ENCODE measurements at regions not wholly inside any gene's neighbourhood (a gene's known extent, or its start where the extent isn't known, plus 50 kb on each side); places are given as distances from the start of the nearest gene placed in this dataset.

DNA sequence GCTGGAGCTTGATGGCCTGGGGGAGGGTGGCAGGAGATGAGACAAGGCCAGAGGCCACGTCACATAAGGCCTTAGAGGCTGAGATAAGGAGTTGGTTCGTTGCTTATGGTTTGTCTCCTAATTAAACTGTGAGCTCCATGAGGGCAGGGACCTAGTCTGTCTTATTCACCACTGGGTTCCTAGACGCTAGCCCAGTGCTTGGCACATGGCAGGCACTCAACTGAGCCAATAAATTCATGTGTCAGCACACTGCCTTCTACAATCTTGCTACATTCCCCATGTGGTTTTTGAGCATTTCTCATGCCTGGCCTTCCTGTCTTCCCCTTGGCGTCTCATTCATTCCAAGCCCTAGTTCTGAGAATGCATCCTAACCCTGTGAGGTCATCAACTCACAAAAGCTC lies 92.5 kb upstream of the MED13L start:
- Histone ChIP-seq H2AFZ (ENCODE audit: low read depth, low read length) (no peak overlapping the region), H3K4me2 (ENCODE audit: low read length) (no peak overlapping the region), H4K20me1 (ENCODE audit: insufficient read depth, low read length) (no peaks in the 10 kb centered on the region), H3K36me3 (replicated peaks; ENCODE audit: low read depth, low read length) (no peaks in the 10 kb centered on the region), H3K27ac (ENCODE audit: low read length) (no peak overlapping the region), H3K4me1 (ENCODE audit: low read length) (peaks cover 7% of the 10 kb centered on the region), H3K9me3 (ENCODE audit: insufficient read depth, low read length) (no peaks in the 10 kb centered on the region), H3K79me2 (ENCODE audit: low read length) (no peaks in the 10 kb centered on the region), H3K27me3 (ENCODE audit: low read depth, low read length) (peaks cover 6% of the 10 kb centered on the region; the same call in 1 of the 2 replicates), H3K9ac (ENCODE audit: low read length) (no peak overlapping the region), H3K4me3 (ENCODE audit: low read length) (no peak overlapping the region)
- no peak for TF ChIP-seq EZH2phosphoT487 (IDR thresholded peaks at IDR 0.05; ENCODE audit: low read depth)
- TF ChIP-seq, protein P1, sequence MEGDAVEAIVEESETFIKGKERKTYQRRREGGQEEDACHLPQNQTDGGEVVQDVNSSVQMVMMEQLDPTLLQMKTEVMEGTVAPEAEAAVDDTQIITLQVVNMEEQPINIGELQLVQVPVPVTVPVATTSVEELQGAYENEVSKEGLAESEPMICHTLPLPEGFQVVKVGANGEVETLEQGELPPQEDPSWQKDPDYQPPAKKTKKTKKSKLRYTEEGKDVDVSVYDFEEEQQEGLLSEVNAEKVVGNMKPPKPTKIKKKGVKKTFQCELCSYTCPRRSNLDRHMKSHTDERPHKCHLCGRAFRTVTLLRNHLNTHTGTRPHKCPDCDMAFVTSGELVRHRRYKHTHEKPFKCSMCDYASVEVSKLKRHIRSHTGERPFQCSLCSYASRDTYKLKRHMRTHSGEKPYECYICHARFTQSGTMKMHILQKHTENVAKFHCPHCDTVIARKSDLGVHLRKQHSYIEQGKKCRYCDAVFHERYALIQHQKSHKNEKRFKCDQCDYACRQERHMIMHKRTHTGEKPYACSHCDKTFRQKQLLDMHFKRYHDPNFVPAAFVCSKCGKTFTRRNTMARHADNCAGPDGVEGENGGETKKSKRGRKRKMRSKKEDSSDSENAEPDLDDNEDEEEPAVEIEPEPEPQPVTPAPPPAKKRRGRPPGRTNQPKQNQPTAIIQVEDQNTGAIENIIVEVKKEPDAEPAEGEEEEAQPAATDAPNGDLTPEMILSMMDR (IDR thresholded peaks at IDR 0.05; ENCODE audit: low read depth, low read length) = no peak

DNA sequence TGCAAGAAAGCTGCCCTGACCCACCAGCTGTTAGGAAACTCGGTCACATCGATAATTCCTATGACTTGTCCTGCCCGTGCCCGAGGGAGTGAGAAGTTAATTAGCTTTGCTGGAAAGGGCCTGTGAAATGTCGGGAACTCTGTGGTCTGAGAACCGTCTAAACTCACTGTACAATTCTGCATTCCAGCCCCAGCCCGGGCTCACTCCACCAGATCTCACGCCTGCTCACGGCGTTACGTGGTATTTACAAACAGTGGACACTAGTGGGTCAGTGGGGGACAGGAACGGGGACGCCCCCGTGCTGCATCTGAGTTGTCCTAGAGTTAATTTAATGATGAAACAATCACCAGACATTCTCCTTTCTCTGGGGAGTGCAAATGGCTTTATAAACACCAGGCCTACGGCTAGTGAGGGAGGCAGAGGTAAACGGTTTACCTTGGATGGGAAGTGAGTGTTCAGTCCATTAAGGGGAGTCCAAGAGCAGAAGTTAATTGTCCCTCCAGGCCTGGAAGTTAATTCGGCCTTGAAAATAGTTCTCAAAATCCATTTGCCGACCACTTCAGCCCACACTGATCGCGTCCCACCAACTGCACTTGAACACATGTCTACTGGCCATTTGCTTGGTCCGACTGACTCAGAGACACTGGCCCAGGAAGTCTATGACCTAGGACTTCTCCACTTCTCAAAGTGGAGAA lies 93.5 kb upstream of the MED13L start:
- no peak overlapping the region for H3K4me3 ChIP-seq (ENCODE audit: low read length)
- H3K4me1 ChIP-seq (ENCODE audit: low read length) = no peaks in the 10 kb centered on the region
- TF ChIP-seq, protein P1 (IDR thresholded peaks at IDR 0.05; ENCODE audit: low read depth, low read length) = no peak
- TF ChIP-seq EZH2phosphoT487 (IDR thresholded peaks at IDR 0.05; ENCODE audit: low read depth) = no peak
- H3K4me2 ChIP-seq (ENCODE audit: low read length) = no peak overlapping the region
- no peaks in the 10 kb centered on the region for H3K79me2 ChIP-seq (ENCODE audit: low read length)
- H3K9me3 ChIP-seq (ENCODE audit: insufficient read depth, low read length) = no peaks in the 10 kb centered on the region
- H2AFZ ChIP-seq (ENCODE audit: low read depth, low read length) = no peak overlapping the region
- no peak overlapping the region for H3K9ac ChIP-seq (ENCODE audit: low read length)
- H4K20me1 ChIP-seq (ENCODE audit: insufficient read depth, low read length) = no peaks in the 10 kb centered on the region
- H3K27me3 ChIP-seq (ENCODE audit: low read depth, low read length) = no peaks in the 10 kb centered on the region
- no peak overlapping the region for H3K27ac ChIP-seq (ENCODE audit: low read length)
- H3K36me3 ChIP-seq (replicated peaks; ENCODE audit: low read depth, low read length) = no peaks in the 10 kb centered on the region

DNA sequence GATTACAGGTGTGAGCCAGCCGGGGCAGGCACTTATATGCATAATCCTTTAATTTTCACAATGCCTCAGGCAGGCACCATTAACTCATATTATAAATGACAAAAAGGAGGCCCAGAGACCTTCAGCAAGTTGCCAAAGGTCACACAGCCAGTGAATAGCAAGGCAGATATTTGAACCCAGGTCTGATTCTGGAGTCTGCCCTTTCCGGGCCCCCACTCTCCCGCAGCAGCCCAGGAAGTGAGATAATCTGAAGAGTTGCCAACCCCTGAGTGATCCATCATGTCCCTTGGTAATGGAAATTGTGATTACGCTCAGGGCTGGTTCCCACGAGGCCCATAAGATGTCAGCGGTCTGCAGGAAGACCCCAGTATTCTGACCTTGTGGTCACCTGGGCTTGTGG lies 95.3 kb upstream of the MED13L start:
- TF ChIP-seq EZH2phosphoT487 (IDR thresholded peaks at IDR 0.05; ENCODE audit: low read depth) = no peak
- TF ChIP-seq, protein P1 (IDR thresholded peaks at IDR 0.05; ENCODE audit: low read depth, low read length) = no peak
- no peaks in the 10 kb centered on the region for H3K9me3 ChIP-seq (ENCODE audit: insufficient read depth, low read length)
- H4K20me1 ChIP-seq (ENCODE audit: insufficient read depth, low read length) = no peaks in the 10 kb centered on the region
- H3K36me3 ChIP-seq (replicated peaks; ENCODE audit: low read depth, low read length) = no peaks in the 10 kb centered on the region
- no peak overlapping the region for H3K27ac ChIP-seq (ENCODE audit: low read length)
- H3K4me3 ChIP-seq (ENCODE audit: low read length) = no peak overlapping the region
- H3K79me2 ChIP-seq (ENCODE audit: low read length) = no peaks in the 10 kb centered on the region
- peaks cover 5% of the 10 kb centered on the region; the same call in 1 of the 2 replicates for H3K27me3 ChIP-seq (ENCODE audit: low read depth, low read length)
- H2AFZ ChIP-seq (ENCODE audit: low read depth, low read length) = no peak overlapping the region
- H3K4me1 ChIP-seq (ENCODE audit: low read length) = no peaks in the 10 kb centered on the region
- no peak overlapping the region for H3K9ac ChIP-seq (ENCODE audit: low read length)
- no peak overlapping the region for H3K4me2 ChIP-seq (ENCODE audit: low read length)

DNA sequence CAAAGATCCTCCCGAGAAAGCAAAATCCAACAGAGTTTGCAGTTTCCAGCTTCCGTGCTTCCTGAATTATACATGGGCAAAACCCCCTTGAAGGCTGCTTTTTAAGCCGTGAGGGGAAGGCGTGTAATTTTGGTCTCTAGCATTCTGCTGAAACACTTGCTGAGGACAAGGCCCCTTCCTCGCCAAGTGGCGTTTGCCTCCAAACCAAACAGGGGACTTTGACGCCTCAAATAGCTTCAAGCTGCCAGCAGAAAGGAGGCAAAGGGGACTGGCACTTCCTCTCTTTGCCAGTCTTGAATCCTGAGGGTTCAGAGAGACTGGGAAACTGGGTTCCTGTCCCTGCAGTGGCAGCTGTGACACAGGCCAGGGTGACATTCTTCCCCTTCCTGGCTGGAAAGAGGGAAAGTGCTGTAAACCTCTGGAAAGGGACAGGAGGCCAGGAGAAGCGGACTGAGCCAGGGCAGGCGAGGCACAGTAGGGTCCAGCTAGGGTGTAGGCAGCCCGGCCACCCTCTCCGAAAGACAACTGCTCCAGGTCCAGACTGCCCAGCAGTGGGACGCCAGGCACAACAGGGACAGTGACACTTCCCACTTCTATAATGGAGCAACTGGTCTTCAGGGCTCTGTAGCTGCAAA lies 96.2 kb upstream of the MED13L start:
- H3K36me3 ChIP-seq (replicated peaks; ENCODE audit: low read depth, low read length) = no peaks in the 10 kb centered on the region
- H3K9ac ChIP-seq (ENCODE audit: low read length) = no peak overlapping the region
- H3K27me3 ChIP-seq (ENCODE audit: low read depth, low read length) = peaks cover 9% of the 10 kb centered on the region; the same call in 1 of the 2 replicates
- no peak for TF ChIP-seq EZH2phosphoT487 (IDR thresholded peaks at IDR 0.05; ENCODE audit: low read depth)
- TF ChIP-seq, protein P1 (IDR thresholded peaks at IDR 0.05; ENCODE audit: low read depth, low read length) = no peak
- no peaks in the 10 kb centered on the region for H4K20me1 ChIP-seq (ENCODE audit: insufficient read depth, low read length)
- H3K9me3 ChIP-seq (ENCODE audit: insufficient read depth, low read length) = no peaks in the 10 kb centered on the region
- no peak overlapping the region for H3K4me3 ChIP-seq (ENCODE audit: low read length)
- no peak overlapping the region for H3K27ac ChIP-seq (ENCODE audit: low read length)
- H2AFZ ChIP-seq (ENCODE audit: low read depth, low read length) = no peak overlapping the region
- no peaks in the 10 kb centered on the region for H3K79me2 ChIP-seq (ENCODE audit: low read length)
- H3K4me1 ChIP-seq (ENCODE audit: low read length) = no peaks in the 10 kb centered on the region
- no peak overlapping the region for H3K4me2 ChIP-seq (ENCODE audit: low read length)

Measured in OCI-LY3 (cell line).